ENCODE measurements at regions not wholly inside any gene's neighbourhood (a gene's known extent, or its start where the extent isn't known, plus 50 kb on each side); places are given as distances from the start of the nearest gene placed in this dataset.

GRCh38 chr18:38747153-38747552 is 1181.6 kb upstream of the CELF4 start:
- TF ChIP-seq CTCF (IDR thresholded peaks at IDR 0.05) (no peak), POLR2AphosphoS5 (IDR thresholded peaks at IDR 0.05) (no peak), EP300 (IDR thresholded peaks at IDR 0.05) (no peak)
